Uterus (tissue), 2 donors: ENCODE measurements at regions not wholly inside any gene's neighbourhood (a gene's known extent, or its start where the extent isn't known, plus 50 kb on each side); places are given as distances from the start of the nearest gene placed in this dataset.

Source experiments
- CTCF ChIP-seq, 4 experiments: fragments of 200-600 bp in 2 of 4; fragments of 450-650 bp in 2 of 4; sonication (generic) in 2 of 4; IDR thresholded peaks; one replicate each; pipeline ENCODE4 v1.5.1; 2016 to 2019; ENCODE audit warnings: antibody characterized with exemption in 4 of 4, mild to moderate bottlenecking in 2 of 4, moderate library complexity in 1 of 4
- POLR2A ChIP-seq, 2 donors: fragments of 450-650 bp; IDR thresholded peaks; one replicate each; pipeline ENCODE4 v1.6.1; 2016; ENCODE audit warnings: antibody characterized with exemption in 2 of 2, mild to moderate bottlenecking in 1 of 2, moderate library complexity in 1 of 2

GRCh38 chr2:4967206-4967605 is 725.0 kb upstream of the SOX11 start:
- TF ChIP-seq CTCF (IDR thresholded peaks at IDR 0.05) = no peak
- no peak for TF ChIP-seq POLR2A (IDR thresholded peaks at IDR 0.05)
